GM19438 (cell line): ENCODE measurements at regions not wholly inside any gene's neighbourhood (a gene's known extent, or its start where the extent isn't known, plus 50 kb on each side); places are given as distances from the start of the nearest gene placed in this dataset.
A peak's percentile ranks its signal among the peaks of the same experiment; 100 is the strongest.
"Not testable (repeated sequence)": the region's sequence is repeated elsewhere in the genome, so short reads cannot be mapped to it uniquely, and the experiment has no call there.

Experiments used
- ATAC-seq: cut with Tn5 transposase; IDR thresholded peaks from one replicate; pipeline ENCODE4 v1.9.1; 2021; ENCODE audit warnings: low read depth; ENCODE audit not compliant: unreplicated experiment

GRCh38 chr2:87075054-87075790, 53.6 kb upstream of the PLGLB1 start:
- peak; percentile 12 for ATAC-seq

GRCh38 chr2:87075791-87076252, 54.2 kb upstream of the PLGLB1 start:
- ATAC-seq, result peak; percentile 25

DNA sequence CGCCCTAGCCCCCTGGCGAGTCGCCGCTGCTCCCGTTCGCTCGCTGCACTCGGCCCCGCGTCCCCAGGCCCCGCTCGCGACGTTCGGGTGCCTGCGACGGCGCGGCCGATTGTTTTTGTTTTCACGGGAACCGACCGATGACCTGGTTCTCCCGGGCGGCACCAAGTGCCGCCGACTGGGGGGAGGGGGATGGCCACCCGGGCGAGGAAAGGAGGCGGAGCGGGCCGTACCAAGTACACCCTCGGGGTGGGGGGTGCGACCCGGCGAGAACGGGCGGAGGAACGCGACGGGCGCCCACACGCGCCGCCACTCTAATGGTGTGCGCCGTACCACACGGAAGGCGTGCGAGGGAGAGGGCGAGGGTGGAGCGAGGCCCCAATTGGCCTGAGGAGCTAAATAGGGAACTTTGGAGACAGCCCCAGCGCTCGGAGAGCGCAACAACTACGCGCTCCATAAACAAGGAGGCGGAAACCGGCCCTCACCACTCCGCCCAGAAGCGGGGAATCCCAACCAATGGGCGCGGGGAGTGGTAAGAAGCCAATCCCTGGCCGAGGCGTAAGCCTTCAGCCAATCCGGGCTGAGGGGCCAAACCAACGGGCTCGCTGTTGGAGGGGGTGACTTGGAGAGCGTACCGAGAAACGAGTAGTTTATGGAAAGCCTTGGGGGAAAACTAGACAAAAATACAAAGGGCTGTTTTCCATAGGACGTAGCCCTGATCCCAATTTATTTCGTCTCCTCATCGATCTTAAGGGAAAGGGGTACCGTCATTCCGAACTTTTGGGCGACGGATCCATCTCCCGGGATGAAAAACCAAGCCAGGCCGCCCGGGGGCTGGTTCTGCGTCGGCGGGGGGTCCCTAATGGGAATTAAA, 54.8 kb upstream of the PLGLB1 start:
- ATAC-seq, result peak; percentile 94

DNA sequence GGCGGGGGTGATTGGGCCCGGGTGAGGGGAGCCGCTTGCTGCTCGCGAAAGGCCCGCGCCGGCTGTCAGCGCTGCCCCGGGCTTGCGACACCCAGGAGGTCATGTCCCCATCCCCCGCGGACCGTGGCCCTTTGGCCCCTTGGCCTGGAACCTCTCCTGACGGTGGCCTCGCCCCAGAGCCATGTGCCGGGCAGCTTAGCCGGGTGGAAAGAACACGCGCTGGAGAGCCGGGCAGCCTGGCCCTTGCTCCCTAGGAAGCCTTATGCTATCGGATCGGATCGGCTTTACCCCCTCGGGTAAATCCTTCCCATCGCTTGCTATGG, 55.4 kb upstream of the PLGLB1 start:
- ATAC-seq, result peak; percentile 9

- not testable (repeated sequence) for ATAC-seq
These were observed 60.1 kb upstream of the PLGLB1 start for GRCh38 chr2:87081727-87082126.

GRCh38 chr2:87088079-87088478, 66.4 kb upstream of the PLGLB1 start:
- not testable (repeated sequence) for ATAC-seq

GRCh38 chr2:87089401-87089800, 67.8 kb upstream of the PLGLB1 start:
- not testable (repeated sequence) for ATAC-seq

GRCh38 chr2:87093252-87093651, 71.6 kb upstream of the PLGLB1 start:
- not testable (repeated sequence) for ATAC-seq

GRCh38 chr2:87093937-87094529, 72.4 kb upstream of the PLGLB1 start:
- ATAC-seq, result not testable (repeated sequence)

- ATAC-seq, result not testable (repeated sequence)
These were observed 74.2 kb upstream of the PLGLB1 start for GRCh38 chr2:87095804-87096203.

- ATAC-seq, result not testable (repeated sequence)
These were observed 107.3 kb upstream of the PLGLB1 start for GRCh38 chr2:87128761-87129553.

GRCh38 chr2:87132577-87132976, 110.9 kb upstream of the PLGLB1 start:
- not testable (repeated sequence) for ATAC-seq

GRCh38 chr2:87151835-87152493, 130.3 kb upstream of the PLGLB1 start:
- ATAC-seq, result not testable (repeated sequence)

DNA sequence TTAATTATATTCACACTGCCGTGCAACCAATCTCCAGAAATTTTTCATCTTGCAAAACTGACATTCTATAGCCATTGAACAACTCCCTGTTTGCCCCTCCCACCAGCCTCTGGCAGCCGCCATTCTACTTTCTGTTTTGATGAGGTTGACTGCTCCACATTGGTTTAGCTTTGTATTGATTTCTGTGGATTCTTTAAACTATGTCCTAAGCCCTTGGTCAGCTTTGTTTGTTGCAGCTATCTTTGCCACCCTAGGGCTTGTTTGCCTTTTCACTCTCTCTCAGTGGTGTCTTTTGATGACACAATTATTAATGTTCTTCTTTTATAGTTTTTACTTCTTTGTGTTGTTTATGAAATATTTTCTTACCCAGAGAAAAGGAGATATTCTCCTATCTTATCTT, 152.8 kb upstream of the PLGLB1 start:
- ATAC-seq, result not testable (repeated sequence)

GRCh38 chr2:87183373-87183772, 161.7 kb upstream of the PLGLB1 start:
- ATAC-seq, result not testable (repeated sequence)

DNA sequence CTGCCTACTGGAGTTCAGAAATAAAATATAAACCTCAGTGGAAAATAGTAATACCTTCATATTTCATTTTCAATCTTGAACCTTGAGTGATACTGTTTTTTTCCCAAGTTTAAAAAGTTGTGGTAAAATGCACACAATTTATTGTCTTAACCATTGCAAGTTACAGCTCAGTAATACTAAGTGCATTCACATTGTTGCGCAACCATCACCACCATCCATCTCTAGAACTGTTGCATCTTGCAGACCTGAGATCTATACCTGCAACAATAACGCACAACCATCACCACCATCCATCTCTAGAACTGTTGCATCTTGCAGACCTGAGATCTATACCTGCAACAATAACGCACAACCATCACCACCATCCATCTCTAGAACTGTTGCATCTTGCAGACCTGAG, 162.6 kb upstream of the PLGLB1 start:
- not testable (repeated sequence) for ATAC-seq

DNA sequence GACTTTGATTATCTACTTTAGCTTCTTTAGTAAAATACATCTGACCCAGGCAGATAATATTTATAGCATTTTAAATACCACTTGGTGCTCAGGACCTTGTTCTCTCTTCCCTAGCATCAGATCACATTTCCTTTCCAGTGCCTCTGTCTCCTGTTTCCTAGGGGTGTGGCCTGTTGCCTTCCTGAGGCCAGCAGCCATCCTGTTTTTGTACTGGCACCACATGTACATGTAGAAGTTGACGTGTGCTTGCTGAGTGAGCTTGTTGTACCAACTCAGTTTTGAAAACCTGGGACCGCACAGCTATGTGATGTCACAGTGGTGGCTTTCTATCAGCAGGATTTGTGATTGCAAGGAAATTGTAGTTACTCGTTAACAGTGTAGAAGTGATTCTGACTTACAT, 167.6 kb upstream of the PLGLB1 start:
- ATAC-seq, result not testable (repeated sequence)

DNA sequence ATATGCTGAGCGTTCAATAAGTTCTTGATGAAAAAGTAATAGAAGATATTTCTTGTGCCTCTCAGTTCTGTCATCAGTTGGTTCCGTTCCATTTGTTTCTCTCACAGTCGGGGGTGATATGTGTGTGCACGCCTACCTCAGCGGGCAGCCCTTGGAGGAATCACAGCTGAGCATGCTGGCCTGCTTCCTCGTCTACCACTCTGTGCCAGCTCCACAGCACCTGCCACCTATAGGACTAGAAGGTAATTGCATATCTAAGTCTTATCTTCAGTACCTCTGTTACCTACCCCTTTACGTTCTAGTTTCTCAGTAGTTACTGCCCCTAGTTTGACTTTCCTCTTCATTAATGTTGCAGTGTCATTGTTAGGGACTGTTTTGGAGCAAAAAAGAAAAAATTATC, 171.7 kb upstream of the PLGLB1 start:
- ATAC-seq, result not testable (repeated sequence)

- ATAC-seq, result not testable (repeated sequence)
These were observed 172.8 kb upstream of the PLGLB1 start for GRCh38 chr2:87194254-87194999.
